ENCODE measurements at regions not wholly inside any gene's neighbourhood (a gene's known extent, or its start where the extent isn't known, plus 50 kb on each side); places are given as distances from the start of the nearest gene placed in this dataset.

GRCh38 chr17:409848-410542 is 57.4 kb upstream of the RPH3AL start:
- TF ChIP-seq RBM17 (IDR thresholded peaks at IDR 0.05; ENCODE audit: borderline replicate concordance, low read depth, low read length): no peak
- peak; percentile 39; the same call in 1 of the 2 replicates for TF ChIP-seq L3MBTL2 (IDR thresholded peaks at IDR 0.05)
- TF ChIP-seq SIX5 (IDR thresholded peaks at IDR 0.05; ENCODE audit: borderline replicate concordance in 1 of 2, insufficient read depth in 1 of 2, low read depth in 1 of 2, low read length in 2 of 2): no peak
- TF ChIP-seq ZNF561 (CRISPR knock-in tag; conservative IDR thresholded peaks at IDR 0.05): no peak
- no peak for TF ChIP-seq GTF2F1 (IDR thresholded peaks at IDR 0.05; ENCODE audit: low read depth, low read length)
- TF ChIP-seq MAFK (IDR thresholded peaks at IDR 0.05; ENCODE audit: low read length): no peak
- no peak for TF ChIP-seq PML (IDR thresholded peaks at IDR 0.05; ENCODE audit: low read length)
- no peak for TF ChIP-seq KLF16 (IDR thresholded peaks at IDR 0.05)
- TF ChIP-seq ZBTB33 (CRISPR knock-in tag; IDR thresholded peaks at IDR 0.05): no peak
- no peak for TF ChIP-seq ZBTB17 (CRISPR knock-in tag; IDR thresholded peaks at IDR 0.05)
- TF ChIP-seq ETV1 (tag; conservative IDR thresholded peaks at IDR 0.05; ENCODE audit: low read depth): no peak
- TF ChIP-seq ELF4 (CRISPR knock-in tag; IDR thresholded peaks at IDR 0.05): no peak

All from K562 (cell line).